ENCODE measurements at regions not wholly inside any gene's neighbourhood (a gene's known extent, or its start where the extent isn't known, plus 50 kb on each side); places are given as distances from the start of the nearest gene placed in this dataset.
"Not testable (repeated sequence)": the region's sequence is repeated elsewhere in the genome, so short reads cannot be mapped to it uniquely, and the experiment has no call there.

DNA sequence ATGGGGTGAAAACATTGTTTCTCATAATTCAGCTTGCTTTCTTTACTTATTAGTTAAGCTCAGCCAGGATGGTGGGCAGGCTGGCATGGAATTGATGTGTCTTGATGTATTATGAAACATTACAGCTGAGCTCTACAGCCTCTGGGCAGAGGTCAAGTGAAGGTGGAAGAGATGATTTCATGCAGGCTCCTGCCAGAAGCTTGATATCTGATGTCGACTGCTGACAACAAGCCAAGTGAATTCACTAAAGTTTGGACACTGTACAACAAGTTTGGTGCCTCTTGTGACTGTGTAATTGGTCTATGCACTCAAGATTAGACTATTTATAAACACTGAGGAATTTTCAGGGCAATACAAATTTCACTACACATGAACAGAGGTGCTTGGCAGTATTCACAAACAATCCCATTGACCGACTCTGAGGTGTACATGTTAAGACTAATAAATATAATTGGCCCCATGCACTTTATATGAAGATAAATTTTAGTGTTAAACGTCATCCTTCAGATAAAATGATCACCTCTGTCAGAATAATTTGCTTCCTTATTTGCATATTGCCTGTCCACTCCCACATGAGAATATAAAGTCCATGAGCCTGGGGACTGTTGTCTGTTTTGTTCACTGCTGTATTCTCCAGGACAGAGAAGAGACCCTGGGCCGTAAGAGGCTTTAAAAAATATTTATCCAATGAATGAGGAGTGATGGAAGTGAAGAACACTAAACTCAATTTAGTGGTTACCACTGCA lies 612.2 kb downstream of the IQCM start:
- no peak for DNase-seq (ENCODE audit: low spot score)
- FAIRE-seq = no peak

DNA sequence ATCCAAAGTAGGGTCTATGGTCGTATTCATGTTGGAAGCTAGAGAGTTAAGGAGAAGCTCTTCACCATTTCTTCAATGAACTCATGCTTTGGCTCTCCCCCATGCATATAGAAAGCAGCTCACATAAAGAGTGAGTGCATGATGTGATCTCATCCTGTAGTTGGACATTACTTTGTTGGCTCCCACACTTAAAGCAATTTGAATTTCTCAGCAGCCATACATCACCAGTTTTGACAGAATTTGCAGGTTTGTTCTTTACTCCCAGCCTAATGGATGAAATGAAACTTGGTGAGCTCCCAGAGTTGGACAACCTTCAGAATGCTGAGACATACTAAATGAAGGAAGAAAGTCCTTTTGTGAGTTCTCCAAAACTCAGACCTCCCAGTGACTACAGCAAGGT lies 613.5 kb downstream of the IQCM start:
- no peak for FAIRE-seq
- no peak for DNase-seq (ENCODE audit: low spot score)

DNA sequence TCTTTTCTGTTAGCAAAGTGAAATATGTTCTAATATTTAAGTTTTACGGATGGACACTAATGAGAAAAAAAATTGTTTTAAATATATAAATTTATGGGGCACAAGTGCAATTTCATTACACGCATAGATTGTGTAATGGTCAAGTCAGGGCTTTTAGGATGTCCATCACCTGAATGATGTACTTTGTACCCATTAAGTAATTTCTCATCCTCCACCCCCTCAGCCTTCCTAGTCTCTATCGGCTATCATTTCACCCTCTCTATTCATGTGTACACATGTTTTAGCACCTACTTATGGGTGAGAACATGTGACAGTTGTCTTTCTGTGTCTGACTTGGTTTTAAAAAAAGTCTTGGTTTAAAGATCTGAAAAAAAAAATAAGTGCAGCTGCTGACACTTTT lies 616.0 kb downstream of the IQCM start:
- FAIRE-seq (no peak), DNase-seq (ENCODE audit: low spot score) (no peak)

DNA sequence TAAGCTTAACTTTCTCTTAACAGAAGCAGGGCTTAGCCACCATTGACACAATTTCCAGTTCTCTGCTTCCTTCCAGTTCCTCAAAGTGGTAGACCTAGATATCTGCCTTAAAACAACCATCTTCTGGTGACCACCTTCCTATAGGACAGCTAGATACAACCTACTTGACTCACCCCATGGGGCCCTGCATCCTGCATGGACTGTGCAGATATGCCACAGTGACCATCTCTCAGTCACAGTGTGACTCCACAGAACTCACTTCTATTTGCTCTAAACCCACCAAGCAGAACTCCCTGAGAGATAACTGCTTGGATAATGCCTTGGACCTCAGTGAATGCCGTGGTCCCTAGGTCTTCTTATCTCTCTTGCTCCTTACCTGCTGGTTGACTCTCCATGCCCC lies 621.6 kb downstream of the IQCM start:
- DNase-seq (ENCODE audit: low spot score) (no peak), FAIRE-seq (no peak)

DNA sequence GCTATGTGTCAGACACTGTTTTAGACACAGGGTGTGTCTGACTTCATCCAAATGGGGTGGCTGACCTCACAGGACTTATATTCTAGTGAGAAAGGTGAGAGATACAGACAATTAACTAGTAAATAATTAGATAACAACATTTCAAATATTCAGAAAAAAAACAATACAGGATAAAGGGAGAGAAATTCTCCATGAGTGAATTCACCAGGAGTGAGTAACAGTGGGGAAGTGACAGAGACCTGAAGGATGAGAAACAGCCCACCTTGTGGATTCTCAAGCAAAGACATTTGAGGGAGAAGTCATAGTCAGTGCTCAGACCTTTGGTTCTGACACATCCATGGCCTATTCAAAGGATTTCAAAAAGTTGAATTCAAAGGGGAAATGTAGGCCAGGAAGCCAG lies 627.9 kb downstream of the IQCM start:
- no peak for DNase-seq (ENCODE audit: low spot score)
- no peak for FAIRE-seq

DNA sequence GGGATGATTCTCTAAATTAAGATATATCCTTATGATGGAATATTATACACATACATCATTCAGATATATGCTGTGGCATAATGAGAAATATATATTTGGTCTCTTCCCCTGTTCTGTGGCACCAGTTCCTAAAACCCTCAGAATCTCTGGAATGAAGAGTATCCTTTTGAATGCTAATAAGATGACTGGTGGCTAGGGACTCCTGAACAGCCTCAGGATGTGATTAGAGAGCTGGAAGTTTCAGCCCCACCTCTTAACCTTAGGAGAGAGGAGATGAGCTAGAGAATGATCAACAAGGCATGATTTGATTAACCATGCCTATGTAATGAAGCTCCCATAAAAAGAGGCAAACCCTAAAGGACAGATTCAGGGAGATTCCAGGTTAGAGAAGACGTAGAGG lies 632.0 kb downstream of the IQCM start:
- no peak for DNase-seq (ENCODE audit: low spot score)
- FAIRE-seq = no peak

DNA sequence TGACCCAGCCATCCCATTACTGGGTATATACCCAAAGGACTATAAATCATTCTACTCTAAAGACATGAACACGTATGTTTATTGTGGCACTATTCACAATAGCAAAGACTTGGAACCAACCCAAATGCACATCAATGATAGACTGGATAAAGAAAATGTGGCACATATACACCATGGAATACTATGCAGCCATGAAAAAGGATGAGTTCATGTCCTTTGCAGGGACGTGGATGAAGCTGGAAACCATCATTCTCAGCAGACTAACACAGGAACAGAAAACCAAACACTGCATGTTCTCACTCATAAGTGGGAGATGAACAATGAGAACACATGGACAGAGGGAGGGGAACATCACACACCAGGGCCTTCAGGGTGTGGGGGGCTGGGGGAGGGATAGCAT lies 634.2 kb downstream of the IQCM start:
- not testable (repeated sequence) for FAIRE-seq; DNase-seq (ENCODE audit: low spot score)

DNA sequence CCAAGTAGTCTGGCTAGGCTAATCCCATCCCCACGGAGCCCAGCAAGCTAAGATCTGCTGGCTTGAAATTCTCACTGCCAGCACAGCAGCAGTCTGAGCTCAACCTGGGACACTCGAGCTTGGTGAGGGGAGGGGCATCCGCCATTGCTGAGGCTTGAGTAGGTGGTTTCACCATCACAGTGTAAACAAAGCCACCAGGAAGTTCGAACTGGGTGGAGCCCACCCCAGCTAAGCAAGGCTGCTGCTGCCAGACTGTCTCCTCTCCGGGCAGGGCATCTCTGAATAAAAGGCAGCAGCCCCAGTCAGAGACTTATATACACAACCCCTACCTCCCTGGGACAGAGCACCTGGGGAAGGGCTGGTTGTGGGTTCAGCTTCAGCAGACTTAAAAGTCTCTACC lies 639.6 kb downstream of the IQCM start:
- DNase-seq (ENCODE audit: low spot score) (no peak), FAIRE-seq (no peak)

DNA sequence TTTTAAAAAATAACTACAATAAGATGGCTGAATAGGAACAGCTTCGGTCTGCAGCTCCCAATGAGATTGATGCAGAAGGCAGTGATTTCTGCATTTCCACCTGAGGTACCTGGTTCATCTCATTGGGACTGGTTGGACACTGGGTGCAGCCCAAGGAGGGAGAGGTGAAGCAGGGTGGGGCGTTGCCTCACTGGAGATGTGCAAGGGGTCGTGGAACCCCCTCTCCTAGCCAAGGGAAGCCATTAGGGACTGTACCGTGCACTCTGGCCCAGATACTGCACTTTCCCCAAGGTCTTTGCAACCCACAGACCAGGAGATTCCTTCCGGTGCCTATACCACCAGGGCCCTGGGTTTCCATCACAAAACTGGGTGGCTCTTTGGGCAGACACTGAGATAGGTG lies 640.1 kb downstream of the IQCM start:
- DNase-seq (ENCODE audit: low spot score) = no peak
- FAIRE-seq = no peak

DNA sequence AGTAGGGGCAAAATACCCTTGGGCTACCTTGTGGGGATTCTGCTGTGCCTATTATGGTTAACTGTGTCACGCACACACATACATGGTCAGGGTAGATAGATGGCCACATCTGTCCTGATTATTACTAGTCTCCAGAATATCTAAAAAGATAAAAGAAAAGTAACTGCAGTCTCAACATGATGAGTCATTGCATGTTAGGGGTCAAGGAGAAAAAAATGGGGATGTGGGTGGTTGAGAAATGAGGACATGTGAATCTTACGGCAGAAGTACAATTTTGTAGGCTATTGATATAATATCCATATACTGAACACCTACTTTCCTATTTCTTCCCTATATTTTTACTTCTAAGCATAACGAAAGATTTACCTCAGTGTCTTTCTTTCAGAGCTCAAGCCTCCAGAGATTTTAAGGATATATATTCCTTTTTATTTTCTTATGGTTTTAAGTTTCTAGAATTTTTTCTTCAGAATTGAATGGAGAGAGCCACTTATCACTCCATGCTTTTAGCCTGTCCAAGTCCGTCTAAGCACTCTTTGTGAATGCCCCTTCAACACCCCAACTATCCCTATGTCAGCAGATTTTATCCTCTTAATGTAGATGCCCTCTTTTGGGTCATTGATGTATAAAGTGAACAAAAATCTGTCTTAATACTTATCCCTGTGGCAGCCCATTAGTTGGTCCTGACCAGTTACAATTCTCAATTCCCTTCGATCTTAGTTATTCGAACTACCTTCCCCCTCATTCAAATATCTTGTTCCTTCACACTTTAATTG lies 642.2 kb downstream of the IQCM start:
- DNase-seq (ENCODE audit: low spot score) (no peak), FAIRE-seq (no peak)

DNA sequence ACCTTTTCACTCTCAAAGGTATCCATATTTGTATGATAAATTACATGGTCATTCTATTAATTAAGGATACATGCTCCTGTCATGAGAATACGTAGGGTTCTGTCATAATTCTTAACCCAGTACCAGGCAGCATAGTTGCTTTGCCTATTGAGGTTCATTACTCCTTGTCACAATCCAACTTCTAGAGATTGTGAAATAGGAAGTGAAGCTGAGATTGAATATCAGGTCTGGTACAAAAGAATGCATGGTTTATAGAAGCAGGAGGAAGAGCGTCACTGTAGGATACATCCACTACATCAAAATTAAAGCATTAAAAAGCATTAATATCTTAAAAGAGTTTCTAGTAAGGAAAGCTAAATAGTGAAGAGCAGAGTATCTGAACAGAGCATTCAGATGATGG lies 647.0 kb downstream of the IQCM start:
- DNase-seq (ENCODE audit: low spot score) = no peak
- FAIRE-seq = no peak

DNA sequence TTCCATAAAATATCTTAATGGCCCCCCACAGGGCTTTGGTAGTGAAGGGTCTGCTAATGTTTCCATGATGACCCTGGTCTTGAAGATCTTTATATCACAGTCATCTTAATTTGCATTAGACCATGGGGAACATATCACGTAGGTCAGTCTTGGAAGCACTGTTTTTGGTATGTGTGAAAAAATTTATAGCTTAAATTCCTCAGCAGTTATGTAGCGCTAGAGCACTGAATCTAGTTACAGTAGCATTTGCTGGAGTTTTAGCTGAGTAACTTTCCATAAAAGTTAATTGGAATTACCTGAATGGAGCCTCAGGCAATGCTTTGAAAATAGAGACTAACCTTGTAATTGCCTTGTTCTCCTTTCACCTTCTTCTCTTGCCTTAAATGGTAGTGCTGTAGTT lies 648.8 kb downstream of the IQCM start:
- DNase-seq (ENCODE audit: low spot score) (no peak), FAIRE-seq (no peak)

DNA sequence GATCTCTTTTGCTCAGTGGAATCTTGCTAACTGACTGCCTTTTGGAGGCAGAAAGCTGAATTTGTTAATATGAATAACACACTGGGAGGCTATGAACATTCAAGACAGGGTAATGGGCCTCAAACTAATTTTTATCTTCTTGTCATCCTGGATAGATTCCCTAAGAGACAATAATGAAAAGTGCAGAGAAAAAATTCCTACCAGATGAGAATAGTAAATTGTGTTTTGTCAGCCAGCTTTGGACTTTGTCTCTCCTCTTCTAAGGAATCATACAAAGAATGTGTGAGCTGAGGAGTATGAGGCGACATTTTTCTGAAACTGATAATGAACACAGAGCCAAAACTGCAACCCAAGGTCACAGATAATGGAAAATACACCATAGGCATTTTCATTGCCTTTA lies 649.3 kb downstream of the IQCM start:
- FAIRE-seq = no peak
- DNase-seq (ENCODE audit: low spot score) = no peak

DNA sequence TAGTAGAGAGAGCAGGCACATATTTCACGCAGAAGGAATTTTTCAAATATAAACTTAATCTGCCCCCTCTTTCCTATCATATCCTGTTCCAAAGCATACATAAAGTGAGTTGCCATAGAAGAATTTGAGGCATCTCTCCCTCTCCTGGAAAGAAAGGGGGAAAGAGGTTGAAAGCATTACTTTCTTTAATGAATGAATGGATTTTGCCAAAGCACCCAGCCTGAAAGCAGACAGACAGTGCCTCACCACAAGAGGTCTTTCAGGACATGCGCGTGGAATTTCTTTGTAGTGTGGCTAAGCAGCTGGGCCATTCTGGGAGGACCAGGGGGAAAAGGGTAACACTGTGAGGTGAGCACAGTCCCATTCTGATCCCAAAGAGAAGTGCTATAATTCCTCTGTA lies 651.4 kb downstream of the IQCM start:
- FAIRE-seq (no peak), DNase-seq (ENCODE audit: low spot score) (peak; percentile 46)

DNA sequence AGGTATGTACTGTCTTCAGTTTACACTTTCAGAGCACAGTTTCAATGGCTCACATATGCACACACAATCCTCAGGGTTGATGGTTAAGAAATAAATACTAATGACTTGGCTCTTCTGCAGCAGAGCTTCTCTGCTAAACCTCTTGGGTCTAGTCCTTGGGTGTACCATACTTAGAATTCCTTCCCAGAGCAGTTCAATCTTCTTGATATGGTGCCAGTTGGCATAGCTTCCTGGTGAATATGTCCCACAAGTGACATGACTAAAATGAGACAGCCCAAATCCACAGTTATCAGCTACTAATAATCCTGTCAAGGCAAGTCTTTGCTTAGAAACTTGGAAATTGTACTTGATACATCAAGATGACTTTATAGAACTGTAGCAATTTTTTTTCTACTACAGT lies 654.4 kb downstream of the IQCM start:
- DNase-seq (ENCODE audit: low spot score) (peak; percentile 30), FAIRE-seq (no peak)

DNA sequence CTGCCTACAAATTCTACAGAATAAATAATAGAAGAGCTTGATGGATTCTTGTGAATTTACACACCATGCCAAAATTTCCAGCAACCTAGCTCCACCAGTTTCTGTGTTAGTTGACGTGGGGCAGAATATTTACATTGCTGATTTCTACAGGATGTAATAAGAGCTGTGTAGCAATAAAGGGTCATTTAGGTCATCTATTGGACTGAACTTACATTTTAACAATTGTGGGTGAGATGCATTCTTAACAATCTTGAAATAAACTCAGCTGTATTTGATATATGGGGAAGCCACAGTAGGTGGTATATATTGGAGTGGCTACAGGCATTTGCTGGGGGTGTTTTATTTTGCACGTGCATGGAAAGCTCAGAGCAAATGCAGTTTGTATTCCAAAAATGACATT lies 655.3 kb downstream of the IQCM start:
- DNase-seq (ENCODE audit: low spot score) (no peak), FAIRE-seq (no peak)

DNA sequence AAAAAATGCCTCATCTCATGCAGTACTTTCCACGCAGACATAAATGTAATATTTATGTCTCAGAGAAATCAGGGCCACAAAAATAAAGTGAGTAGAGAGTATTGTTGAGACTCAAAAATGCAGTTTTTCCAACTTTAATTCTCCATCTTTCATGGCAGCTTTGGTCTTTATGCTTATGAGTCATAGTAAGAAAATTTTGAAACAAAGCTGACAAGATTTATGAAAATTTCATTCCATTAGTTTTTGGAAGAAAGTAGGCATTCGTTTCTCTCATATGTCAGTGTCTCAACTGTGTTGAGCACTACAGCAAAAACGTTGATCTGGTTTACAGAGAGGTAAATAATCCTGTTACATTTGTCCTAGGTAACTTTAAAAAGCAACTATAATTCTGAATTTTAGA lies 656.8 kb downstream of the IQCM start:
- no peak for FAIRE-seq
- DNase-seq (ENCODE audit: low spot score) = no peak

DNA sequence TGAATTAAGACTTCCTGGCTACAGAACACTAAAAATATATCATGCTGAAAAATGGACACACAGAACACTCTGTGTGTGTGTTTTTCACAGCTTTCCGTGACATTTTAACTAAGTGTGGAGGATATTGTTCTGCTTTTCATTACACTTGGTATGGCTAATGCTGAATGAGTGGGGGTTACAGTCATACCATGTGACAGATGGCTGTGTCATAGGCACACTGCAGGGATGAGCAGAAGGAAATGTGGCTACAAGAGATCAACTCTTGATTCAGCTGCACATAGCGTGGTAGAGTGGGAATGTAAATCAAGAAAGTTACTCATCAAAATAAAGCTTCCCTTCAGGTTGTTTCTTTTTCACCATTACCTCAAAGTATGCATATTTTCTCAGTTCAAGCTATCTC lies 669.8 kb downstream of the IQCM start:
- no peak for FAIRE-seq
- peak; percentile 24 for DNase-seq (ENCODE audit: low spot score)

DNA sequence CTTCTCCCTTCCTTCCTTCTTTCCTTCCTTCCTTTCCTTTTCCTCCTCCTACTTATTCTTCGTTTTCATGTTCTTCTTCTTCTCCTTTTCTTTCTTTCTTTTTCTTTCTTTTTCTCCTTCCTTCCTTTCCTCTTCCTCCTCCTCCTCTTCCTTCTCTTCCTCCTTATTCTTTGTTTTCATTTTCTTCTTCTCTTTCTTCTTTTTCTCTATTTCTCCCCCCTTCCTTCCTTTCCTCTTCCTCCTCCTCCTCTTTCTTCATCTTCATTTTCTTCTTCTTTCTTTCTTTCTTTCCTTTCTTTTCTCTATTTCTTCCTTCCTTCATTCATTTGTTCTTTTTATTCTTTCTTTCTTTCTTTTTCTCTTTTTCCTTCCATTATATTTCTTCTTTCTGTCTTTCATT lies 671.6 kb downstream of the IQCM start:
- FAIRE-seq (no peak), DNase-seq (ENCODE audit: low spot score) (no peak)

DNA sequence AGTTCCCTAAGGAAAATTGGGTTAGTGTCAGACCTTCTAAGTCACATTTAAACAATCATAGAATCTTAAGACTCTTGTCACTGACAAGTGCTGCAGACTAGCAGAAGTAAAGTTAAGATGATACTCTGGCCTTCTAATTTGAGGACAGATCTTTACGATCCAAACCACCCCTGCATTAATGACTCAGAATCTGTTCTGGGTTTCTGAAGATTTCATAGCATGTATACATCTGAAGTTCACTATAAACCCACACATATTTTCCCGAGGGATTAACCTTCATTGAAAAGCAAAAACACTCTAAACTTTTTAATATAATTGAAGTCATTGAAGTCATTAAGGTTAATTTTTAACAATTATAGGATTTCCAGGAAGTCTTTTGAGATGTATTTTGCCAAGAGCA lies 674.3 kb downstream of the IQCM start:
- FAIRE-seq (no peak), DNase-seq (ENCODE audit: low spot score) (no peak)

DNA sequence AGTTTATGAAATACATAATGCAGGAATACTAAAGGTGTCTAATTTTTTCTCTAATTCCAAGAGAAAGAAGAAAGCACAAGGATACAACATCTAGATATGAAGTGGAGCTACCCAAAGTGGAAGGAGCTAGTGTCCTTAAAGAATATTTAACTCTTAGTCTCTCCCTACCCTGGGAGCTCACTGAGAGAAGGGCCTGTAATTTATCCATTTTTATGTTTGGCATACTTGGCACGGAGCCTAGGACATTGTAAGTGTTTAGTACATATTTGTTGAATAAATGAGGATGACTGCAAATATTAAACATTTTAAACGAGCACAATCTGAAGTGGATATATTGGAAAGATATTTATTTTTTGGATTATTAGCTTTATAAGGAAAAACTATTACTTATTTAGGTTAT lies 674.8 kb downstream of the IQCM start:
- DNase-seq (ENCODE audit: low spot score) (no peak), FAIRE-seq (no peak)

DNA sequence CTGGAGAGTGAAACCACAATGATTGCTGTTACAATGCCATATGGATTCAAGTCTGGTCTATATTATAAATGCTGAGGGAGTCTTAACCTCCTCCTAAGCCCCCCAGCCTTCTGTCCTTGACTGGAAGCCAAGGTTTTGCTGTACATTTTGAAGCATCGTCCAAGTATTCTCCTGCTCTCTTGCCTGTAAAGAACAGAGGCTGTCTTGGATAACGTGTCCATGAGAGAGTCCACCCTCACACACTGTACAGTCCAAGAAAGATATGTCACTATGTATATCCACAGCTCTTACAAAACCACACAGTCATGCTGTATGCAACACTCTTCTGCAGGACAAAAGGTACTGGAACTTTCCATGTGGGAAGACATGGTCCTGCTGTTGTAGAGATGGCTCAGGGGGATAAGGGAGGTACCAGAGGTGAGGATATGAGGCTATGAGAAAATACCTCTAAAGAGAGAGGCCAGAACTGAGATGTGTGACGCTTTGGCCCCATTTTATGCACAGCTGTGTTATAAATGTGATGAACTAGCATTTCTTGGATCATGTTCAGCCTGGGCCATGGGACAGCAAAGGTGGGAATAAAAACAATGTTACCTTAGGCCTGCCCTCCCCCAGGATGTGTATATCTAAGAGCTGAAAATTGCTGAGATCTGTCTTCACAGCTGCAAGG lies 678.6 kb downstream of the IQCM start:
- FAIRE-seq (no peak), DNase-seq (ENCODE audit: low spot score) (no peak)

DNA sequence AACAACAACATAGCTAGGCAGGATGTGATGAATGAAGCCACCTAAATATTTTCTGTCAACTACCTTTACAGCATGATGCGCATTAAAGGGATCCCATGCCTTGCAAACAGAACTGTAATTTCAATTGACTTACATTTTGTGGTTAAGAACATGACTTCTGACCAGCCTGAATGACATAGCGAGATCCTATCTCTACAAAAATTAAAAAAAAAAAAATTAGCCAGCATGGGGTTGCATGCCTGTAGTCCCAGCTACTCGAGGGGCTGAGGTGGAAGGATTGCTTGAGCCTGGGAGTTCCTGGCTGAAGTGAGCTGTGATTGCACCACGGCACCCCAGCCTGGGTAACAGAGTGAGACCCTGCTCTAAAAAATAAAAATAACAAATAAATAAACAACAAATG lies 680.6 kb downstream of the IQCM start:
- no peak for FAIRE-seq
- no peak for DNase-seq (ENCODE audit: low spot score)
